Natural killer cell treated with Interleukin-12 subunit alpha and Interleukin-12 subunit beta and Interleukin-15 and Interleukin-18, amount 100 ng/mL, for 72 hours (primary cell): ENCODE measurements at regions not wholly inside any gene's neighbourhood (a gene's known extent, or its start where the extent isn't known, plus 50 kb on each side); places are given as distances from the start of the nearest gene placed in this dataset.

Experiments
- ATAC-seq, 2 donors: fragments of 150-1000 bp; cut with Tn5 transposase in 1 of 2; sonication (Bioruptor Pico), chemical (Tn5 transposase) in 1 of 2; 2 replicates each; pipeline ENCODE4 v1.10.0; 2021
- DNase-seq: peaks from one replicate; pipeline ENCODE4 v3.0.0; 2022; ENCODE audit warnings: low spot score
- H3K27ac Mint-ChIP-seq, 2 donors: 1 replicate in 1 of 2; 2 replicates in 1 of 2; pipeline ENCODE4 v1.8.0; 2022; ENCODE audit warnings: mixed read lengths in 2 of 2, mild to moderate bottlenecking in 1 of 2, moderate library complexity in 1 of 2
- H3K27me3 Mint-ChIP-seq, 2 donors: 1 replicate in 1 of 2; 2 replicates in 1 of 2; pipeline ENCODE4 v1.8.0; 2022; ENCODE audit warnings: mixed read lengths in 2 of 2
- H3K36me3 Mint-ChIP-seq: one replicate; pipeline ENCODE4 v1.8.0; 2022; ENCODE audit warnings: mixed read lengths
- H3K4me1 Mint-ChIP-seq, 2 donors: 1 replicate in 1 of 2; 2 replicates in 1 of 2; pipeline ENCODE4 v1.8.0; 2022; ENCODE audit warnings: low read depth in 2 of 2, mixed read lengths in 2 of 2, mild to moderate bottlenecking in 1 of 2
- H3K4me3 Mint-ChIP-seq: one replicate; pipeline ENCODE4 v1.8.0; 2022; ENCODE audit warnings: mixed read lengths
- H3K9me3 Mint-ChIP-seq: 2 replicates; pipeline ENCODE4 v1.8.0; 2022; ENCODE audit warnings: mixed read lengths

- Mint-ChIP-seq H3K27ac (no peak overlapping the region), H3K4me3 (no peak overlapping the region), H3K4me1 (peaks cover 0 to 4% of the 10 kb centered on the region in 2 donors), H3K9me3 (no peaks in the 10 kb centered on the region), H3K27me3 (peaks cover 0 to 2% of the 10 kb centered on the region in 2 donors), H3K36me3 (no peaks in the 10 kb centered on the region)
- DNase-seq (no peak), ATAC-seq (no peak)
Measured at GRCh38 chr22:48612077-48612995, 1215.3 kb downstream of the BRD1 start.

GRCh38 chr22:48609279-48609865 lies 1218.3 kb downstream of the BRD1 start:
- H3K4me1 Mint-ChIP-seq = peaks cover 0 to 4% of the 10 kb centered on the region in 2 donors
- ATAC-seq (no peak), DNase-seq (no peak)
- H3K4me3 Mint-ChIP-seq = no peak overlapping the region
- H3K27ac Mint-ChIP-seq = no peak overlapping the region
- no peaks in the 10 kb centered on the region for H3K36me3 Mint-ChIP-seq
- peaks cover 7% of the 10 kb centered on the region for H3K9me3 Mint-ChIP-seq
- peaks cover 0 to 2% of the 10 kb centered on the region in 2 donors for H3K27me3 Mint-ChIP-seq

- H3K4me1 Mint-ChIP-seq = peaks cover 0 to 4% of the 10 kb centered on the region in 2 donors
- H3K4me3 Mint-ChIP-seq = no peak overlapping the region
- H3K9me3 Mint-ChIP-seq = peaks cover 7% of the 10 kb centered on the region
- DNase-seq = no peak
- no peak for ATAC-seq
- H3K27ac Mint-ChIP-seq = no peak overlapping the region
- H3K27me3 Mint-ChIP-seq = peaks cover 0 to 2% of the 10 kb centered on the region in 2 donors
- no peaks in the 10 kb centered on the region for H3K36me3 Mint-ChIP-seq
Measured at GRCh38 chr22:48607901-48608662, 1219.6 kb downstream of the BRD1 start.

GRCh38 chr22:48606684-48607307 lies 1220.9 kb downstream of the BRD1 start:
- H3K27me3 Mint-ChIP-seq = peaks cover 0 to 2% of the 10 kb centered on the region in 2 donors
- no peak overlapping the region for H3K4me3 Mint-ChIP-seq
- H3K36me3 Mint-ChIP-seq = no peaks in the 10 kb centered on the region
- peaks cover 7% of the 10 kb centered on the region for H3K9me3 Mint-ChIP-seq
- peaks cover 0 to 4% of the 10 kb centered on the region in 2 donors for H3K4me1 Mint-ChIP-seq
- ATAC-seq (no peak), DNase-seq (no peak)
- no peak overlapping the region for H3K27ac Mint-ChIP-seq

DNA sequence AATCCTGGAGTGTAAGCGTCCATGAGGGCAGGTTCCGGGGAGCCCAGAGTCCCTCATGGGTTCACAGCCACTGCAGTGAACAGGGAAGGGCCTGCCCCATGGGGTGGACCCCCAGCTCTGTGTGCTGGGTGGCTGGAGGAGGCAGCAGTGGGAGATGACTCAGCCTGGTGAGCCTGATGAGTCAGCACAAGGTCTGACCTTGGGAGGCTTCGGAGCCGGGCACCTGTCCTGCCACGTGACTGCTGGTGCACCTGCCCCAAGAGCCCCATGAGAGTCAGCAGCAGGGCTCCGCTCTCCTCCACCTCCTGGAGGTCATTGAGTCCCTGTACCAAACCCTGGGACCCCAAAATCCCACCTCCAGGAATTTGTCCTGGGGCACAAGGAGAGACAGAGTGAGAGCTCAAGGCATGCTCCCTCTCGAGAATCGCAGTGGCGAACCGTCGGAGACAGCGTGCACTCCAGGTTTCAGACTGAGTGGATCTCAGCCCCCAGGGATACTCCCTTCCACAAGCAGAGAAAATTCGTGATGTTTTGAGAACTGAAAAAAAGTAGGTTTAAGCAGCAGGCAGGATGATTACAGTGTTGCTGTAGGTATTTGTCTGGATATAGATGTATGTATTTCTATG lies 1221.7 kb downstream of the BRD1 start:
- no peaks in the 10 kb centered on the region for H3K27me3 Mint-ChIP-seq
- DNase-seq (no peak), ATAC-seq (no peak)
- no peaks in the 10 kb centered on the region for H3K36me3 Mint-ChIP-seq
- H3K4me3 Mint-ChIP-seq = no peak overlapping the region
- no peak overlapping the region for H3K27ac Mint-ChIP-seq
- H3K4me1 Mint-ChIP-seq = peaks cover 0 to 4% of the 10 kb centered on the region in 2 donors
- H3K9me3 Mint-ChIP-seq = peaks cover 7% of the 10 kb centered on the region

- DNase-seq (no peak), ATAC-seq (no peak)
- no peaks in the 10 kb centered on the region for H3K36me3 Mint-ChIP-seq
- H3K27ac Mint-ChIP-seq = no peak overlapping the region
- peaks cover 7% of the 10 kb centered on the region for H3K9me3 Mint-ChIP-seq
- no peaks in the 10 kb centered on the region for H3K27me3 Mint-ChIP-seq
- H3K4me1 Mint-ChIP-seq = peaks cover 0 to 4% of the 10 kb centered on the region in 2 donors
- no peak overlapping the region for H3K4me3 Mint-ChIP-seq
Measured at GRCh38 chr22:48605125-48605524, 1222.5 kb downstream of the BRD1 start.

DNA sequence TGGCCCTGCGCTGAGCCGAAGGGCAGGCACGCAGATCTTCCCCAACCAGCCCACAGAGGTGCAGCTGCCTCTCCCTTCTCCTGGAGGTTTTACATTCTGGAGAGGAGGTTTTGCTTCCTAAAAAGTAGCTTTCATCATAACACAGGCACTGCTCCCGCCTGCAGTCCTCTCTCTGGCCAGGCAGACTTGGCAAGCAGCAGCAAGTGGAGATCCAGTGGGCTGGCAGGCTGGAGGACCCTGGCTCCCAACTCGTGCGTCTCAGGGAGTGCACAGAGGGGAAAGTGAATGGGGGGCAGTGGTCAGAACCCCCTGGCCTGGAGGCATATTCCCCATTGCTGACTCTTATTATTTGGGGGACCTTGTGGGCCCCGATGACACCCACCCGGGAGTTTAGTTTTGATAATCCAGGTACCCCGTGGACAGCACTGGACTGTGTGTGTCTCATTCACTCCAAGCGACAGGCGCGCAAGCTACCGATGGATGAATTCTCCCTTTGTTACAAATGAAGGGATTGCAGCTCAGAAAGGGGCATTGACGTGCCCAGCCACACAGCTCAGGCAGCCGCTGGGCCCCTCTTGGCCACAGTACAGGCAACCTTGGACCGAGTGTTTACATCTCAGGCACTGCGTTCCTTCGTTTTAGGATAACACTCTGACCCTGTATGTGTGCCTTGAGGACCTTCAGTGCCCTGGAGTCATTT lies 1223.9 kb downstream of the BRD1 start:
- Mint-ChIP-seq H3K4me3 (no peak overlapping the region), H3K27ac (no peak overlapping the region), H3K9me3 (peaks cover 7% of the 10 kb centered on the region), H3K27me3 (no peaks in the 10 kb centered on the region), H3K4me1 (peaks cover 0 to 4% of the 10 kb centered on the region in 2 donors), H3K36me3 (no peaks in the 10 kb centered on the region)
- DNase-seq = no peak
- no peak for ATAC-seq

- DNase-seq = no peak
- no peak overlapping the region for H3K27ac Mint-ChIP-seq
- H3K4me1 Mint-ChIP-seq = no peaks in the 10 kb centered on the region
Measured at GRCh38 chr22:48602805-48603518, 1224.7 kb downstream of the BRD1 start.

GRCh38 chr22:48600681-48601080 lies 1227.0 kb downstream of the BRD1 start:
- Mint-ChIP-seq H3K27me3 (no peaks in the 10 kb centered on the region), H3K27ac (no peak overlapping the region), H3K4me1 (no peaks in the 10 kb centered on the region), H3K9me3 (peaks cover 7% of the 10 kb centered on the region), H3K4me3 (no peak overlapping the region), H3K36me3 (no peaks in the 10 kb centered on the region)
- no peak for ATAC-seq
- no peak for DNase-seq

More at GRCh38 chr22:48602805-48603518, 1224.7 kb downstream of the BRD1 start:
- no peaks in the 10 kb centered on the region for H3K36me3 Mint-ChIP-seq
- H3K27me3 Mint-ChIP-seq = no peaks in the 10 kb centered on the region
- no peak for ATAC-seq
- no peak overlapping the region for H3K4me3 Mint-ChIP-seq
- peaks cover 7% of the 10 kb centered on the region for H3K9me3 Mint-ChIP-seq

DNA sequence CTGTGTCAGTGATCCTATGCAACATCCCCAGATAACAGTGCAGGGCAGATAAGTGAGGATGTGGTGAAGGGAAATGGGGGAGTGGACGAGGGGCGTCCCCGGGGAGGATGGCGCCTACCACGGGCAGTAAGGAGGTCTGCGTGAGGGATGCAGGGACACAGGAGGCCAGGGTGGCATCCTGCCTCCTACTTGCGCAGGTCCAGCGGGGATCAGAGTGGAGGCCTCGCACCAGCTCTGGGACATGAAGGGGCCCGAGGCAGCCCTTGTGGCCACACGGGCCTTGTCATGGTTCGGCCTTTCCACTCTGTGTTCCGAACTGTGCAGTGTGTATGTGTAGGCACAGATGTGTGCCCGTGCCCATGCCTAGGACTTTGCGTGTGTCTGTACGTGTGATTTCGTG lies 1227.5 kb downstream of the BRD1 start:
- H3K4me3 Mint-ChIP-seq = no peak overlapping the region
- H3K27ac Mint-ChIP-seq = no peak overlapping the region
- ATAC-seq (no peak), DNase-seq (no peak)
- no peaks in the 10 kb centered on the region for H3K27me3 Mint-ChIP-seq
- H3K9me3 Mint-ChIP-seq = peaks cover 6% of the 10 kb centered on the region
- no peaks in the 10 kb centered on the region for H3K4me1 Mint-ChIP-seq
- no peaks in the 10 kb centered on the region for H3K36me3 Mint-ChIP-seq

DNA sequence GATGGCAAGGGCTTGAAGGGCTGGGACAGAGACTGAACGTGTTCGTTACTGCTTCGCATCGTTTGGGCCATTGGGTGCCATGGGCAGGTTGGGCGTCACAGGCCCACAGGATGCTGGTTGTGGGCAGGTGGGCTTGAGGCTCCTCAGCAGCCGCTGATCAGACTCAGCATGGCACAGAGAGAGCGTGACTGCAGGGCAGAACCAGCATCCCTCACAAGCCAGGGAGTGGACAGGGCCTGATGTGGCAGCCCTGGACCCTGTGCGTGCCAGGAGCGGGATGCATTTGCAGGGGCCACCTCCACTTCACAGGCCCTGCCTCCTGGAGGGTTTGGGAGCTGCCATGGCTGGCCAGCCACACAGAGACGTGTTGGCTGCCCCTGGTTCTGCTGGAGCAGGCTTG lies 1228.3 kb downstream of the BRD1 start:
- DNase-seq = no peak
- H3K36me3 Mint-ChIP-seq = no peaks in the 10 kb centered on the region
- no peak for ATAC-seq
- H3K4me3 Mint-ChIP-seq = no peak overlapping the region
- no peaks in the 10 kb centered on the region for H3K27me3 Mint-ChIP-seq
- H3K4me1 Mint-ChIP-seq = no peaks in the 10 kb centered on the region
- no peaks in the 10 kb centered on the region for H3K9me3 Mint-ChIP-seq
- no peak overlapping the region for H3K27ac Mint-ChIP-seq

DNA sequence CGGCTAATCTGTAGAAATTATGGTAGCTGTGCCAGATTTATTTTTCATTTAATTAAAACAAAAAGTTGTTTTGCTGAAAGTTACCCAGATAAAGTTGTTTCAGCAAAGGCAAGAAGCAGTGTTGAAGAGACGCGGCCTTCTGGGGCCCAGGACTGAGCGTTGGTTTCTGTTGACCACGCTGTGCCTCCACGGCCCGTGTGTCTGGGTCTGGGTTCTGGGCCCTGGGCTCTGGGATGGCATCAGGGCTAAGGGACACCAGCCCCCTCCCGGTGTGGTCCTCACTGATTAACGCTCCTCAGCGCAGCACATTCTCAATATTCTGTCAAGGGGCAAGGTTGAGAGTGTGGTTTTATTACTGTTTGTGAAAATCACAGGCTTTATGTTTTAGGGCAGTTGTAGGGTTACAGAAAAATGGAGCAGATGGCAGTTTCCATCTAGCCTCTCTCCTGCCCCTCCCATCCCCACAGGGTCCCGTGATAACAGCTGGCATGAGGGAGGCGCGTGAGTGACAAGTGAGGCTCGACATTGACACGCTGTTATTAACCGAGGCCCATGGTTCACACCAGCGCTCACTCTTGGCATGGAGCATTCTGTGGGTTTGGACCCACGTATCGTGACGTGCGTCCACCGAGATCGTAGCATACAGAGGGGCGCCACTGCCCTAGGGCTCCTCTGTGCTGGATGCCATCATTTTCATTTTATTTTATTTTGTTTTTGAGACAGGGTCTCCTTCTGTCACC lies 1231.4 kb downstream of the BRD1 start:
- Mint-ChIP-seq H3K27me3 (no peaks in the 10 kb centered on the region), H3K9me3 (no peaks in the 10 kb centered on the region), H3K27ac (no peak overlapping the region), H3K4me3 (no peak overlapping the region), H3K4me1 (no peaks in the 10 kb centered on the region), H3K36me3 (no peaks in the 10 kb centered on the region)
- ATAC-seq (no peak), DNase-seq (no peak)
